H7 (cell line): ENCODE measurements at regions not wholly inside any gene's neighbourhood (a gene's known extent, or its start where the extent isn't known, plus 50 kb on each side); places are given as distances from the start of the nearest gene placed in this dataset.
A peak's percentile ranks its signal among the peaks of the same experiment; 100 is the strongest.

ENCODE experiments used
- DNase-seq: peaks from one replicate; pipeline ENCODE4 v3.0.0; 2012
- H3K27me3 ChIP-seq: 2 replicates; pipeline ENCODE4 v1.6.0; 2011; ENCODE audit warnings: mild to moderate bottlenecking, low read length; ENCODE audit not compliant: control insufficient read depth, insufficient read depth
- H3K36me3 ChIP-seq: replicated peaks from 2 replicates; pipeline ENCODE4 v1.5.1; 2011; ENCODE audit warnings: low read length; ENCODE audit not compliant: control insufficient read depth, insufficient read depth
- H3K4me3 ChIP-seq: 2 replicates; pipeline ENCODE4 v1.5.1; 2011; ENCODE audit warnings: low read depth, mild to moderate bottlenecking, control low read depth, low read length, moderate library complexity; ENCODE audit not compliant: insufficient read depth

DNA sequence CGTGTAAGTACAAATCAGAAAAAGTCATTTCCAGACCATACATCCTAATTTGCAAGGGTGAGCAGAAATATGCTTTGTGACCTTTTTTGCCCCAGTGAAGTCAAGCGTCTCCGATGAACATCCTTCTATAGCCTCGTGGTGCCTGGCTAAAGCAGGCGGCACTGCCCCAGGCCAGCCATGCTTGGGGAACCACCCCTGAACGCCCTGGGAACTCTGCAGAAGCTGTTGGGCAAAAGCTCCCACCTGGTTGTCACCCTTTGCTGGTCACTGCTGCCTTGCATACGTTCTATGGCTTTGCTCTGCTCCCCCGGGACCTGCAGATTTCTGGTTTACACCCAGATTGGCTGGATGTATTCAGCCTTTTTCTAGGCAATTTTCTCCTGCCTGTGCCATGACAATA is 256.4 kb downstream of the SS18 start:
- no peaks in the 10 kb centered on the region for H3K27me3 ChIP-seq
- H3K4me3 ChIP-seq: no peak overlapping the region
- no peaks in the 10 kb centered on the region for H3K36me3 ChIP-seq
- no peak for DNase-seq

GRCh38 chr18:25832001-25832604 is 258.3 kb downstream of the SS18 start:
- Histone ChIP-seq H3K4me3 (no peak overlapping the region), H3K36me3 (no peaks in the 10 kb centered on the region), H3K27me3 (no peaks in the 10 kb centered on the region)
- peak; percentile 69 for DNase-seq

- Histone ChIP-seq H3K4me3 (no peak overlapping the region), H3K27me3 (no peaks in the 10 kb centered on the region), H3K36me3 (no peaks in the 10 kb centered on the region)
- DNase-seq: no peak
Measured at GRCh38 chr18:25831301-25831701, 259.1 kb downstream of the SS18 start.

DNA sequence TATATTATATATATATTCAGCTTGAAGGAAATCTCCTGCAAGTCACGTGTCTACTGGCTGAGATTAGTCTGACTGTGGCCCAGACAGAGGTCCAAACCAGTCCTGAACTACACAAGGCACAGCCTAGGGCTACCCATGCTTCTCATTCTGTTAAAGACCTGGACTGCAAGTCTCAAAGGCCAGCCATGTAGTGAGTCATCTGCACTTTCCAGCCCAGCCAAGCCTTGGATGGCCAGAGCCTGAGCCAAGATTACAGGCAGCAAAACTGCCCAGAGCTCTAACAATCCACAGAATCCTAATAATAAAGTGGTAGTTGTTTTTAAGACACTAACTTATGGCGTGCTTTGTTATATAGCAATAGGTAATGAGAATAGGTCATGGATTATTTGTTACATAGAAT is 259.6 kb downstream of the SS18 start:
- no peak overlapping the region for H3K4me3 ChIP-seq
- H3K36me3 ChIP-seq: no peaks in the 10 kb centered on the region
- no peak for DNase-seq
- H3K27me3 ChIP-seq: no peaks in the 10 kb centered on the region

- no peak for DNase-seq
- no peaks in the 10 kb centered on the region for H3K27me3 ChIP-seq
- no peaks in the 10 kb centered on the region for H3K36me3 ChIP-seq
- no peak overlapping the region for H3K4me3 ChIP-seq
Measured at GRCh38 chr18:25827961-25828561, 262.4 kb downstream of the SS18 start.

- DNase-seq: no peak
- H3K36me3 ChIP-seq: no peaks in the 10 kb centered on the region
- no peak overlapping the region for H3K4me3 ChIP-seq
- H3K27me3 ChIP-seq: no peaks in the 10 kb centered on the region
Measured at GRCh38 chr18:25827228-25827627, 263.2 kb downstream of the SS18 start.

GRCh38 chr18:25826823-25827222 is 263.6 kb downstream of the SS18 start:
- Histone ChIP-seq H3K36me3 (no peaks in the 10 kb centered on the region), H3K27me3 (no peaks in the 10 kb centered on the region), H3K4me3 (no peak overlapping the region)
- DNase-seq: no peak

DNA sequence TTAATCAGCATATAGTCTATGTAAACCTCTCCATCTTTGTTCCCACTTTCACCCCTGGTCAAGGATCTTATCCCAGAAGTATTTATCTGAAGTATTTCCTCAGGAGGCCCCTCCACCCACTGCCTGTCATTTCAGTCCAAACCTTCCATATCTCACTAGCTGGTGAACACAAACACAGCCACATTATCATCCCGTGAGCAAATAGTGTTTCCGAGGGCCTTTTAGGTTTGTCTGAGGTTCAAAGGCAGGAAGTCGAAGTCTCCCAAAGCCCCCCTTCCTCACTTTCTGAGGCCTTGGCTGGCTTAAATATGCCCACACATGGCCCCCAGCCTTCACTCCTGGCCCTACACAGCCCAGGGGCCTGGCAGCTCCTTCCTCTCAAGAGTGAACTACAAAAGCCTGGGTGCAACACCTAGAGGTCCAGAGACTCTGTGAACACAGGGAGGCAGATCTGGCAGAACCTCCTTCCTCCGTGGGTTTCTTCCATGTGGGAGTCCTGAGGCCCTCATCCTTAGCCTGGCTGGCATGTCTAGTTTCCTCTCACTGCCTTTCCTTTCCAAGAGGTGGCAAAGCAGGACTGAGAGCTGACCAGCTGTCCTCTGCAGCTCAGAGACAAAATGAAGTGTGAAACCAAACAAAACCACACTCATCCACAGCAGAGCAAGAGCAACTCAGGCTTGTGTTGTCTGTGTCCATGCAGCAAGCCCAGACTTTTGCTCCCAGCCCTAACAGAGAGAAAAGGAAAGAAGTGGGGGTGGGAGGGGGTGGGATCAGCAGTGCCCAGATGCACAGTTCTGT is 264.2 kb downstream of the SS18 start:
- no peak overlapping the region for H3K4me3 ChIP-seq
- H3K36me3 ChIP-seq: no peaks in the 10 kb centered on the region
- H3K27me3 ChIP-seq: no peaks in the 10 kb centered on the region
- no peak for DNase-seq

- Histone ChIP-seq H3K27me3 (no peaks in the 10 kb centered on the region), H3K4me3 (no peak overlapping the region), H3K36me3 (no peaks in the 10 kb centered on the region)
- no peak for DNase-seq
Measured at GRCh38 chr18:25825056-25825455, 265.4 kb downstream of the SS18 start.

DNA sequence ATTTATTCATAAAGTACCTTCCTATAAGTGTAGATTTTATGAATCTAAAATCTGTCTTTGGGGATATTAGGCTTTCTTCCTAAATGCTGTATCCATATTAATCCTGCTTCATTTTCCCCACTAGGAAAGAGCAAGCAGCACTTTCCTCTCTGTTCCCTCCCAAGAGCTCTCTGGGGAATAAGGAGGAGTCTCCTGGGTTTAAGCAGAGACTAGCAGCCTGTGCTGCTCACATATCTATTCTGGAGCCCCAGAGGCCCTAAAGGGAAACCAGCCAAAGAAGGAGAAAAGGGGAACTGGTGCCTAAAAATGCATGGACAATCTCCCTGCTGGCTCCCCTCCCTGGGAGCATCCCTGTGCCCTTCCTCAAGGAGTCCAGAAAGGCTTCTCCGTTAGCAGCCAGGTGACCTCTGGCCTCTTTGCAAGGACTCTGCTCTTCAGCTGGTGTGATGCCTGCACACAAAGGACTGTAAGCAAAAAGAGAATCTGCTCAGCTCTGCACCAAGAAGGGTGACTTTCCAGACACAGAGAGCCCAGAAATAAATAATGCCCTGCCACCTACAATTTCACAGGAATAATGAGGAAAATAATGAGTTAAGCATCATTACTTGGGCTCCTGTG is 270.6 kb downstream of the SS18 start:
- no peaks in the 10 kb centered on the region for H3K36me3 ChIP-seq
- DNase-seq: no peak
- no peak overlapping the region for H3K4me3 ChIP-seq
- no peaks in the 10 kb centered on the region for H3K27me3 ChIP-seq

- H3K36me3 ChIP-seq: no peaks in the 10 kb centered on the region
- DNase-seq: no peak
- H3K4me3 ChIP-seq: no peak overlapping the region
- H3K27me3 ChIP-seq: no peaks in the 10 kb centered on the region
Measured at GRCh38 chr18:25818505-25818904, 271.9 kb downstream of the SS18 start.

DNA sequence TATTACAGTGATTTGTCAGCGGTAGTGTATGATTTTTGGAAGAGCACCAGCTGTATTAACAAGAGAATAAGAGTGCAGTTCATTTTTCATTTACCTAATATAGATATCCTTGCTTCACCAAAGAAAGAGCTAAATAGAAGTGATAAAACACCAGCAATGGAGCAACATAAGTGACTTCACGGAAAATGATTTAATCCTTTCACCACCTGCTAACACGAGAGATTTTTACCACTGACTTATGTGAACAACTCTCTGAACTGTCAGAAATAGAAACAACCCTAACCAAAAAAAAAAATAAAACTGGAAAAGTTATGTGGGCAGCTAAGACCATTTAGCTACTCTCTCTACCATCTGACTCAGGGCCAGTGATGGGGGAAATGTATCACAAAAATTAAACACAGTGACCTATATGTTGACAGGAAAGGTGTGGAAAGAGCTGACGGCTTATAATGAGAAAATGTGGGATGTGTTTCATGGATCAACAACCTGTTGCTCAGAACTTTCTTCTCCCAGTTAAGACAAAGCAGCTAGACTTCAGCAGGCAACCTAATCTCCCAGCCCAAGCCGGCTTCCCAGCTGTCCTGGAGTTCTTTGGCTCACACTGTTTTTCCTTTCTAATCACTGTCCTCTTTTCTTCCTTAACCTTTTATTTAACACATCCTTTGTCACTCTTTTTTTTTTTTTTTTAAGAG is 272.7 kb downstream of the SS18 start:
- Histone ChIP-seq H3K4me3 (no peak overlapping the region), H3K36me3 (no peaks in the 10 kb centered on the region), H3K27me3 (no peaks in the 10 kb centered on the region)
- no peak for DNase-seq

GRCh38 chr18:25815659-25816058 is 274.8 kb downstream of the SS18 start:
- DNase-seq: no peak
- Histone ChIP-seq H3K4me3 (no peak overlapping the region), H3K27me3 (no peaks in the 10 kb centered on the region), H3K36me3 (no peaks in the 10 kb centered on the region)

DNA sequence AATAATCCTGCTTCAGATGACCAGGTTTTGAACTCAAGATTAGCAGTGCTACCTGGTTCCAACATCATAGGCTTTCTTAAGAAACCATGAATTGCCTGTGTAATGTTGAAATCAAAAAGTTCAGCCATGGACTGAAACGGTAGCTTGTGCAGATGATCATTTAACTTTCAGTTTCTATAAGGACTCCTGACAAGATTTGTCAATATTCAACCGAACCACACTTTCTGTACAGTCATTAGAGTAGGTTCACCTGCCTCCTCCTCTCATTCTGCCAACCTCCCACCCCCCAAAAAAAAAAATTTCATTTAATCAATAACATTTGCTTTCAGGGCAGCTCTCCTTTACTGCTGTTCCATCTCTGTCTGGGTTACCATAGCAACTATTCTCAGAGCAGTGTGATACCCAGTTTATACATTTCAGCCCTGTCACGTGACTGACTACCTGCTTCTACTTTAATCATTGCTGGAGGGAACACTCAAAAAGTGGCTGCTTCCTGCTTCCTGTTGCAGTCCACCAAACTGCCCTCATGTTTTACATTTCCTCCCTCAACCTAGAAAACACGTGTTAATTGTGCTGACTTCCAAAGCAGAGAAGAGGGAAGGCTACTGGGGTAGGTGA is 275.5 kb downstream of the SS18 start:
- Histone ChIP-seq H3K4me3 (no peak overlapping the region), H3K36me3 (no peaks in the 10 kb centered on the region), H3K27me3 (no peaks in the 10 kb centered on the region)
- DNase-seq: no peak
